CD8-positive, alpha-beta memory T cell (primary cell): ENCODE measurements at regions not wholly inside any gene's neighbourhood (a gene's known extent, or its start where the extent isn't known, plus 50 kb on each side); places are given as distances from the start of the nearest gene placed in this dataset.

Source experiments
- CTCF ChIA-PET: fragments of 350-600 bp; sonication (Branson Sonifier 250); formaldehyde crosslinking; loops from one replicate; lab custom pipeline; 2021; ENCODE audit warnings: antibody characterized with exemption; lab: Charles Lee
- POLR2A ChIA-PET: fragments of 350-600 bp; sonication (Branson Sonifier 250); formaldehyde crosslinking; loops from one replicate; lab custom pipeline; 2021; ENCODE audit warnings: antibody characterized with exemption; lab: Charles Lee
- DNase-seq, 5 donors: peaks; one replicate each; pipeline versions ENCODE4 v3.0.0 to v3.0.0-alpha.2; 2020 to 2022; ENCODE audit warnings: mixed read lengths in 1 of 5
- H3K27ac ChIP-seq: one replicate; pipeline ENCODE4 v1.7.0; 2013; ENCODE audit warnings: low read depth, mild to moderate bottlenecking, low read length, moderate library complexity
- H3K27me3 ChIP-seq: 2 replicates; pipeline ENCODE4 v1.7.0; 2013; ENCODE audit warnings: low read length, mild to moderate bottlenecking; ENCODE audit not compliant: insufficient read depth, poor library complexity, severe bottlenecking
- H3K36me3 ChIP-seq: 2 replicates; pipeline ENCODE4 v1.7.0; 2013; ENCODE audit warnings: mild to moderate bottlenecking, low read length, moderate library complexity; ENCODE audit not compliant: insufficient read depth
- H3K4me1 ChIP-seq: 2 replicates; pipeline ENCODE4 v1.7.0; 2013; ENCODE audit warnings: mild to moderate bottlenecking, low read length, moderate library complexity; ENCODE audit not compliant: insufficient read depth
- H3K4me3 ChIP-seq: 2 replicates; pipeline ENCODE4 v1.7.0; 2013; ENCODE audit warnings: mild to moderate bottlenecking, low read length
- H3K9me3 ChIP-seq: 2 replicates; pipeline ENCODE4 v1.7.0; 2013; ENCODE audit warnings: mild to moderate bottlenecking, low read length
- H3K27ac Mint-ChIP-seq, 8 donors: one replicate each; pipeline ENCODE4 v1.8.0; 2020 to 2021; ENCODE audit warnings: mixed read lengths in 8 of 8, mild to moderate bottlenecking in 6 of 8, inconsistent platforms in 3 of 8, moderate library complexity in 3 of 8
- H3K27me3 Mint-ChIP-seq, 2 donors: one replicate each; pipeline ENCODE4 v1.8.0; 2020 to 2021; ENCODE audit warnings: mixed read lengths in 2 of 2, mild to moderate bottlenecking in 1 of 2, moderate library complexity in 1 of 2
- H3K36me3 Mint-ChIP-seq, 3 donors: one replicate each; pipeline ENCODE4 v1.8.0; 2020 to 2021; ENCODE audit warnings: mixed read lengths in 3 of 3, inconsistent platforms in 1 of 3, mild to moderate bottlenecking in 1 of 3
- H3K4me1 Mint-ChIP-seq, 3 donors: one replicate each; pipeline ENCODE4 v1.8.0; 2020 to 2021; ENCODE audit warnings: mixed read lengths in 3 of 3, inconsistent platforms in 1 of 3, mild to moderate bottlenecking in 1 of 3
- H3K4me3 Mint-ChIP-seq, 7 donors: one replicate each; pipeline ENCODE4 v1.8.0; 2020 to 2021; ENCODE audit warnings: mixed read lengths in 7 of 7, mild to moderate bottlenecking in 6 of 7, moderate library complexity in 4 of 7, inconsistent platforms in 2 of 7
- H3K9me3 Mint-ChIP-seq, 5 donors: one replicate each; pipeline ENCODE4 v1.8.0; 2020 to 2022; ENCODE audit warnings: mixed read lengths in 5 of 5, mild to moderate bottlenecking in 3 of 5, moderate library complexity in 2 of 5, inconsistent platforms in 1 of 5

DNA sequence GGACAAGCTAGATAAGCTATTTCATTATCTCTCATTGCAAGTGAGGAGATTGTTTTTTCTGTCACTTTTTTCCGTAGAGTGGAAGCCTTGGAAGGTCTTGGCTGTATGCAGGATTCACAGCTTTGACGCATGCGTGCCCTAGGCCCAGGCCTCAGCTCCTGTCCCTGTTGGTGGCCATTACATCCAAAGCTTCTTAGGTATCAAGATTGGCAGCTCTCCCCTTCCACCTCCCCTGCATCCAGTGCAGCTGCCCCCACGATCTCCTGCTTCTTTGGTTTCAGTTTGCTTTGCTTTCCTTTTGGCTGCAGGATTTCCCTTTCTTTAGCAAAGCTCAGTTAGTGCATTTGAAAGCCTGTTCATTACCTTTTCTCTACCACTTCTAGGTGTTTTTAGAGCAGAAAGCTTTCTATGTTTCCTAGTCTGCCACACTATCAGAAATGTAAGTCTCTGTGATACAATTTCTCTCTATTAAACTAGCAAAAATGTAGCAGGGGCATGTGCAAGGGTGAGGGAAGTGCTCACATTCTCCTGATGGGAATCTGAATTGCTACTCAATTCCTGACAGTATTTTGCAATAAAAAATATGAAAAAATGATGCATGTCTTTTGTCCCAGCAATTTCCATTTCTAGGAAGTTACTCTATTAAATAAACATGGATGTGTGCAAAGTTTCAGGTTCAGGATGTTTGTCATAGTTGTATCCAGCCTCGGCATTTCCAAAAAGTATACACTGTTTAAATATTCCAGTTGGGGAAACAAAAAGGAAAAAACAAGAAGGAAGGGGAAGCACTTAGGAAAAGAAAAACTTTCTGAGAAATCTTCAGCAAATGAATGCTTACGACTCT, 91.2 kb downstream of the LIPG start:
- no peak overlapping the region for H3K27ac ChIP-seq
- Mint-ChIP-seq H3K9me3 (no peaks in the 10 kb centered on the region), H3K4me1 (peaks cover 0 to 8% (median 2%) of the 10 kb centered on the region in 3 donors), H3K4me3 (no peak overlapping the region), H3K27ac (peak overlapping the region in 2 of 8 donors; percentile 13 to 78), H3K36me3 (no peaks in the 10 kb centered on the region), H3K27me3 (no peaks in the 10 kb centered on the region)
- ChIA-PET POLR2A (no interaction called here), CTCF (no interaction called here)
- H3K4me3 ChIP-seq, result no peak overlapping the region
- no peaks in the 10 kb centered on the region for H3K9me3 ChIP-seq
- no peaks in the 10 kb centered on the region for H3K27me3 ChIP-seq
- no peak for DNase-seq
- H3K36me3 ChIP-seq, result no peaks in the 10 kb centered on the region
- H3K4me1 ChIP-seq, result no peaks in the 10 kb centered on the region

DNA sequence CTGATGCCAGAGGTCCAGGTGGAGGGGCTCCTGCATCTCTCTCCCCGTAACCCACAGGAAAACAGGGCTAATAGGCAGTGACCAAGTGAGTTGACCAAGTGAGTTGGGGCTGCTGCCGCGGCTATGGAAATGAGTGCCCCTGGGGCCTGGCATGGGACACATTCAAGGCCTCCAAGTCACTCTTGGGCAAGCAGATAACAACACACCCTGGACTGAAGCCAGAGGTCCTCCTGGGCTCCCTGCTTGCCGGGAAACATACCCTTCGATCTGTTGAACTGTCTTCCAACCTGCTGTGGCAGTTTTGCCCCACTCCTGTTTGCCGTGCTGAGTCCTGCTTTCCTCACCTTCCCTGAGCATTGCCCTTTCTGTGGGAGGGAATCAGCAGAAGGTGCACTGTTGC, 89.2 kb downstream of the LIPG start:
- Mint-ChIP-seq H3K27ac (no peak overlapping the region), H3K27me3 (no peaks in the 10 kb centered on the region), H3K36me3 (no peaks in the 10 kb centered on the region), H3K9me3 (no peaks in the 10 kb centered on the region), H3K4me1 (peaks cover 0 to 8% (median 2%) of the 10 kb centered on the region in 3 donors), H3K4me3 (no peak overlapping the region)
- CTCF ChIA-PET, result no interaction called here
- Histone ChIP-seq H3K4me3 (no peak overlapping the region), H3K27ac (no peak overlapping the region), H3K4me1 (no peaks in the 10 kb centered on the region), H3K27me3 (no peaks in the 10 kb centered on the region), H3K36me3 (no peaks in the 10 kb centered on the region), H3K9me3 (no peaks in the 10 kb centered on the region)
- no peak for DNase-seq
- POLR2A ChIA-PET, result no interaction called here

DNA sequence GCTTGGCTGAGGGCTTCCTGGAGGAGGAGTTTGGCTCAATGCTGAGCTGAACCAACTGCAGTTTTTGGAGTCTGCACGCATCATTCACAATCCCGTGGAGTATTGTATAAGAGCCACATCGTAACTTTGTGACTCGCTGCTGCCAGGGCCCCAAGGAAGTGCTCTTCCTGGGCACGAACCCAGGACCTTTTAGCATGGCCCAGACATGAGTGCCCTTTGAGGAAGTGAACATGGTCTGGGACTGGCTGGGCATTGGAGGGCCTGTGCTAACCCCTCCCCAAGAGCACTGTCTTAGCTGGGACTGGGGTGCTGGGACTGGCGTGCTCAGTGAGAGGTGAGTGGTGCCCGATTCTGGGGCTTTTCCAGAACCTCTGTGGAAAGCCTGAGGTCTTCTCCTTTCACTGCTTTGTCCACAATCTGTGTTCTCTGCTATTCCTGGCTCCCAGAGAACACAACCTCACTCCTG, 88.6 kb downstream of the LIPG start:
- Histone ChIP-seq H3K27me3 (no peaks in the 10 kb centered on the region), H3K9me3 (no peaks in the 10 kb centered on the region), H3K4me3 (no peak overlapping the region), H3K4me1 (no peaks in the 10 kb centered on the region), H3K36me3 (no peaks in the 10 kb centered on the region), H3K27ac (no peak overlapping the region)
- CTCF ChIA-PET, result no interaction called here
- no peaks in the 10 kb centered on the region for H3K27me3 Mint-ChIP-seq
- H3K36me3 Mint-ChIP-seq, result no peaks in the 10 kb centered on the region
- H3K27ac Mint-ChIP-seq, result peak overlapping the region in 1 of 8 donors; percentile 31
- peaks cover 0 to 8% (median 2%) of the 10 kb centered on the region in 3 donors for H3K4me1 Mint-ChIP-seq
- no peak overlapping the region for H3K4me3 Mint-ChIP-seq
- H3K9me3 Mint-ChIP-seq, result no peaks in the 10 kb centered on the region
- POLR2A ChIA-PET, result no interaction called here
- DNase-seq, result no peak

DNA sequence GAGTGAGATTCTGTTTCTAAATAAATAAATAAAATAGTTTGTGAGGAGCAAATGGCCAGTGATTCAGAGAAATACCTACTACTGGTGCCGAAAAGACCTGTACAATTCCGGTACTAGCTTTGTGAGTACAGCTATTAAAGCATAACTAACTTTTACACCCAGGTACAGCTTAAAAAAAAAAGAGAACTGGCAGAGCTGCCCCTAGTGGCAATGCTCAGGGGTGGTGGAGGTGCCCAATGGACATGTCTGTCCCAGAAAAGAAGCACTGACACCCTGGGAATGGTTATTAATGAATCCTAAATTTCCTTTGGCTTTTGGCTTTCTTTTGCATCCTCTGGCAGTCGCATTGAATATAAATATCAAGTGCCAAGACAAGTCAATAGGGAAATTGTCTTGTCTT, 87.0 kb downstream of the LIPG start:
- Histone ChIP-seq H3K4me3 (no peak overlapping the region), H3K9me3 (no peaks in the 10 kb centered on the region), H3K36me3 (no peaks in the 10 kb centered on the region), H3K27ac (no peak overlapping the region), H3K27me3 (no peaks in the 10 kb centered on the region), H3K4me1 (no peaks in the 10 kb centered on the region)
- Mint-ChIP-seq H3K27ac (no peak overlapping the region), H3K9me3 (no peaks in the 10 kb centered on the region), H3K27me3 (peaks cover 0 to 6% of the 10 kb centered on the region in 2 donors), H3K36me3 (no peaks in the 10 kb centered on the region), H3K4me3 (no peak overlapping the region), H3K4me1 (peaks cover 0 to 8% (median 2%) of the 10 kb centered on the region in 3 donors)
- ChIA-PET POLR2A (no interaction called here), CTCF (no interaction called here)
- DNase-seq, result no peak
